H1 (cell line): ENCODE measurements at regions not wholly inside any gene's neighbourhood (a gene's known extent, or its start where the extent isn't known, plus 50 kb on each side); places are given as distances from the start of the nearest gene placed in this dataset.

Source experiments
- CTCF ChIA-PET: fragments of 300-600 bp; sonication (Branson Sonifier 250); formaldehyde crosslinking; loops from one replicate; lab custom pipeline; 2021; ENCODE audit not compliant: partially characterized antibody; lab: Charles Lee
- POLR2A ChIA-PET: fragments of 300-600 bp; sonication (Branson Sonifier 250); formaldehyde crosslinking; loops from one replicate; lab custom pipeline; 2021; ENCODE audit warnings: inconsistent platforms; ENCODE audit not compliant: partially characterized antibody; lab: Charles Lee
- DNase-seq, 2 experiments: peaks; one replicate each; pipeline versions ENCODE4 v3.0.0 to v3.0.0-alpha.2; 2010 to 2022; ENCODE audit warnings: low spot score in 2 of 2, low read depth in 1 of 2, mixed read lengths in 1 of 2
- FAIRE-seq: peaks from 2 replicates; lab custom pipeline; 2011; peaks lifted over from hg19 to GRCh38; lab: Jason Lieb, UNC
- H2AFZ ChIP-seq: 2 replicates; pipeline ENCODE4 v1.8.1; 2012; ENCODE audit warnings: low read length, inconsistent platforms
- H2AK5ac ChIP-seq: 2 replicates; pipeline ENCODE4 v1.6.1; 2013; ENCODE audit warnings: low read depth, low read length
- H2BK120ac ChIP-seq: replicated peaks from 2 replicates; pipeline ENCODE3; 2013; ENCODE audit warnings: low read depth, low read length, inconsistent platforms
- H2BK12ac ChIP-seq: 2 replicates; pipeline ENCODE4 v1.6.1; 2013; ENCODE audit warnings: low read depth, low read length
- H2BK15ac ChIP-seq: 2 replicates; pipeline ENCODE4 v1.6.1; 2013; ENCODE audit warnings: low read length
- H2BK20ac ChIP-seq: 2 replicates; pipeline ENCODE4 v1.6.1; 2013; ENCODE audit warnings: low read length
- H2BK5ac ChIP-seq: 2 replicates; pipeline ENCODE4 v1.6.1; 2013; ENCODE audit warnings: low read depth, low read length
- H3K14ac ChIP-seq: 2 replicates; pipeline ENCODE4 v1.6.1; 2013; ENCODE audit warnings: inconsistent platforms; ENCODE audit not compliant: insufficient read length
- H3K18ac ChIP-seq: 2 replicates; pipeline ENCODE4 v1.6.1; 2013; ENCODE audit warnings: low read length; ENCODE audit errors: extremely low read depth
- H3K23ac ChIP-seq: 2 replicates; pipeline ENCODE4 v1.6.1; 2013; ENCODE audit warnings: inconsistent platforms; ENCODE audit not compliant: insufficient read length
- H3K23me2 ChIP-seq: 2 replicates; pipeline ENCODE4 v1.6.1; 2013; ENCODE audit warnings: low read depth, low read length
- H3K27ac ChIP-seq: 2 replicates; pipeline ENCODE4 v1.6.1; 2011; ENCODE audit warnings: low read depth, low read length, inconsistent platforms
- H3K27me3 ChIP-seq, 4 experiments: replicated peaks in 1 of 4; 1 replicate in 1 of 4; 2 replicates in 3 of 4; pipeline versions ENCODE4 v1.6.1 to v1.8.1; 2011 to 2013; ENCODE audit warnings: low read length in 3 of 4, mild to moderate bottlenecking in 3 of 4, inconsistent platforms in 2 of 4, mixed read lengths in 2 of 4, moderate library complexity in 1 of 4; ENCODE audit not compliant: control insufficient read depth in 3 of 4, insufficient read depth in 3 of 4; ENCODE audit errors: extremely low read depth in 1 of 4
- H3K36me3 ChIP-seq, 4 experiments: 2 replicates each; pipeline versions ENCODE4 v1.6.1 to v1.8.1; 2011 to 2013; ENCODE audit warnings: mild to moderate bottlenecking in 4 of 4, low read length in 3 of 4, moderate library complexity in 2 of 4, control low read depth in 1 of 4, inconsistent platforms in 1 of 4; ENCODE audit not compliant: insufficient read depth in 4 of 4, control insufficient read depth in 2 of 4
- H3K4ac ChIP-seq: replicated peaks from 2 replicates; pipeline ENCODE3; 2013; ENCODE audit warnings: low read length, low read depth, mixed read lengths, inconsistent platforms; ENCODE audit not compliant: insufficient read length
- H3K4me1 ChIP-seq, 4 experiments: replicated peaks in 1 of 4; 1 replicate in 1 of 4; 2 replicates in 3 of 4; pipeline versions ENCODE4 v1.6.1 to v1.8.1; 2011 to 2013; ENCODE audit warnings: low read length in 3 of 4, inconsistent platforms in 2 of 4, mixed read lengths in 1 of 4; ENCODE audit not compliant: insufficient read depth in 4 of 4, control insufficient read depth in 3 of 4
- H3K4me2 ChIP-seq, 2 experiments: 2 replicates each; pipeline versions ENCODE4 v1.6.1 to v1.8.1; 2011 to 2013; ENCODE audit warnings: low read depth in 2 of 2, low read length in 2 of 2, control low read depth in 1 of 2, inconsistent platforms in 1 of 2, mild to moderate bottlenecking in 1 of 2; ENCODE audit not compliant: insufficient read depth in 1 of 2
- H3K4me3 ChIP-seq, 4 experiments: fragments of 200-600, 300-600 bp in 1 of 4; sonication (generic), shearing (Covaris generic), sonication (Bioruptor Twin) in 1 of 4; 2 replicates each; pipeline versions ENCODE4 v1.5.1 to v1.8.1; 2011 to 2016; ENCODE audit warnings: low read length in 4 of 4, low read depth in 3 of 4, control low read depth in 2 of 4, inconsistent platforms in 2 of 4, mild to moderate bottlenecking in 2 of 4, mixed read lengths in 1 of 4, moderate library complexity in 1 of 4; ENCODE audit not compliant: insufficient read depth in 2 of 4; ENCODE audit errors: extremely low read depth in 1 of 4
- H3K56ac ChIP-seq: replicated peaks from 2 replicates; pipeline ENCODE3; 2013; ENCODE audit warnings: low read depth, mild to moderate bottlenecking, mixed read lengths, low read length, inconsistent platforms; ENCODE audit not compliant: insufficient read length
- H3K79me1 ChIP-seq: 2 replicates; pipeline ENCODE4 v1.6.1; 2013; ENCODE audit warnings: low read depth, low read length, control low read depth
- H3K79me2 ChIP-seq, 2 experiments: 2 replicates each; pipeline versions ENCODE4 v1.6.1 to v1.8.1; 2012 to 2013; ENCODE audit warnings: low read length in 2 of 2, mild to moderate bottlenecking in 2 of 2, inconsistent platforms in 1 of 2; ENCODE audit not compliant: insufficient read depth in 2 of 2, control insufficient read depth in 1 of 2
- H3K9ac ChIP-seq, 4 experiments: replicated peaks in 1 of 4; 1 replicate in 1 of 4; 2 replicates in 3 of 4; pipeline versions ENCODE4 v1.6.1 to v1.8.1; 2011 to 2013; ENCODE audit warnings: low read depth in 3 of 4, low read length in 3 of 4, control low read depth in 2 of 4, mild to moderate bottlenecking in 2 of 4, moderate library complexity in 2 of 4, inconsistent platforms in 1 of 4; ENCODE audit errors: extremely low read depth in 1 of 4
- H3K9me3 ChIP-seq, 2 experiments: 2 replicates each; pipeline versions ENCODE4 v1.6.1 to v1.8.1; 2012 to 2013; ENCODE audit warnings: mild to moderate bottlenecking in 2 of 2, moderate library complexity in 2 of 2, control low read depth in 1 of 2, inconsistent platforms in 1 of 2, low read depth in 1 of 2, low read length in 1 of 2, mixed read lengths in 1 of 2; ENCODE audit not compliant: insufficient read depth in 2 of 2
- H4K20me1 ChIP-seq, 2 experiments: replicated peaks in 1 of 2; 2 replicates each; pipeline versions ENCODE3 to v1.8.1; 2011 to 2013; ENCODE audit warnings: inconsistent platforms in 2 of 2, low read length in 2 of 2, mild to moderate bottlenecking in 1 of 2; ENCODE audit not compliant: insufficient read depth in 2 of 2, control insufficient read depth in 1 of 2
- H4K5ac ChIP-seq: 2 replicates; pipeline ENCODE4 v1.6.1; 2013; ENCODE audit warnings: low read length, low read depth, mixed read lengths, inconsistent platforms; ENCODE audit not compliant: insufficient read length
- H4K8ac ChIP-seq: 2 replicates; pipeline ENCODE4 v1.8.0; 2013; ENCODE audit warnings: mild to moderate bottlenecking, moderate library complexity, low read length, inconsistent platforms; ENCODE audit not compliant: insufficient read depth; ENCODE audit errors: extremely low read depth
- H4K91ac ChIP-seq: replicated peaks from 2 replicates; pipeline ENCODE3; 2013; ENCODE audit warnings: low read length, mixed read lengths, inconsistent platforms; ENCODE audit not compliant: insufficient read length
- CBX8 ChIP-seq: fragments of 300-800, 300-1000 bp; sonication (generic); IDR thresholded peaks from 2 replicates; pipeline ENCODE4 v1.7.1; 2016; ENCODE audit warnings: low read depth, low read length, borderline replicate concordance
- CREB1 ChIP-seq: IDR thresholded peaks from 2 replicates; pipeline ENCODE4 v1.6.1; 2012; ENCODE audit warnings: inconsistent platforms
- EP300 ChIP-seq, 2 experiments: IDR thresholded peaks; 1 replicate in 1 of 2; 2 replicates in 1 of 2; pipeline ENCODE4 v1.6.1; 2011 to 2012; ENCODE audit warnings: low read depth in 2 of 2, low read length in 2 of 2, mild to moderate bottlenecking in 2 of 2, borderline replicate concordance in 1 of 2, inconsistent platforms in 1 of 2, moderate library complexity in 1 of 2
- GABPA ChIP-seq: IDR thresholded peaks from 2 replicates; pipeline ENCODE4 v1.6.1; 2011; ENCODE audit warnings: mild to moderate bottlenecking, low read length, moderate library complexity, borderline replicate concordance; ENCODE audit not compliant: insufficient read depth
- JUND ChIP-seq: IDR thresholded peaks from 2 replicates; pipeline ENCODE4 v1.6.1; 2011; ENCODE audit warnings: mild to moderate bottlenecking, improper control_type of control experiment, low read length
- MAX ChIP-seq: IDR thresholded peaks from 2 replicates; pipeline ENCODE4 v1.6.1; 2012; ENCODE audit warnings: inconsistent platforms
- NANOG ChIP-seq: IDR thresholded peaks from 2 replicates; pipeline ENCODE4 v1.6.1; 2011; ENCODE audit warnings: low read length, low read depth, mild to moderate bottlenecking, inconsistent platforms; ENCODE audit not compliant: insufficient read depth, poor library complexity, severe bottlenecking
- RXRA ChIP-seq: IDR thresholded peaks from 2 replicates; pipeline ENCODE4 v1.6.1; 2011; ENCODE audit warnings: low read depth, mild to moderate bottlenecking, low read length, moderate library complexity; ENCODE audit not compliant: insufficient read depth
- SP4 ChIP-seq: IDR thresholded peaks from 2 replicates; pipeline ENCODE4 v1.6.1; 2012; ENCODE audit warnings: low read length, inconsistent platforms
- WGBS, 2 experiments: shearing (Covaris generic) in 1 of 2; methylation state at CpG; one replicate each; pipeline versions ENCODE4 v1.1.6 to v1.1.7; 2013 to 2015; ENCODE audit warnings: low lambda C conversion rate in 2 of 2, mixed read lengths in 2 of 2, inconsistent platforms in 1 of 2, low coverage in 1 of 2, missing lambda C conversion rate in 1 of 2; ENCODE audit not compliant: insufficient replicate concordance in 2 of 2, insufficient coverage in 1 of 2, insufficient read length in 1 of 2; ENCODE audit errors: extremely low coverage in 1 of 2, missing lambda C conversion rate in 1 of 2; 5-methylcytosine and 5-hydroxymethylcytosine counted together

- FAIRE-seq (no peak), DNase-seq (no peak)
- Histone ChIP-seq H4K5ac (no peak overlapping the region), H3K27me3 (no peaks in the 10 kb centered on the region), H2BK12ac (no peak overlapping the region), H2AK5ac (no peak overlapping the region), H3K9ac (no peak overlapping the region), H3K56ac (no peak overlapping the region), H3K4me1 (no peaks in the 10 kb centered on the region), H3K79me1 (no peaks in the 10 kb centered on the region), H3K9me3 (no peaks in the 10 kb centered on the region), H3K27ac (no peak overlapping the region), H4K20me1 (no peaks in the 10 kb centered on the region), H3K23me2 (no peaks in the 10 kb centered on the region), H2BK15ac (no peak overlapping the region), H3K18ac (no peak overlapping the region), H3K4ac (no peak overlapping the region), H3K4me2 (no peak overlapping the region), H2BK120ac (no peak overlapping the region), H3K14ac (no peak overlapping the region), H4K8ac (no peak overlapping the region), H3K4me3 (no peak overlapping the region), H3K79me2 (no peaks in the 10 kb centered on the region), H3K23ac (no peak overlapping the region), H2AFZ (no peak overlapping the region), H2BK20ac (no peak overlapping the region), H2BK5ac (no peak overlapping the region), H4K91ac (no peak overlapping the region), H3K36me3 (no peaks in the 10 kb centered on the region)
- ChIA-PET POLR2A (no interaction called here), CTCF (interaction anchor here (1.3 kb wide), 1 partner anchor 13 kb away, joined by 5 read pairs; no protein-coding TSS in a partner anchor)
- 76% methylated on average over 2 of the region's 2 CpGs; no CpG with 5 or more reads in 1 of the 2 experiments for WGBS, 2 experiments
- TF ChIP-seq EP300 (IDR thresholded peaks at IDR 0.05; ENCODE audit: borderline replicate concordance in 1 of 2, low read depth in 2 of 2, low read length in 2 of 2) (no peak), NANOG (no peak), MAX (no peak), CBX8 (no peak), GABPA (no peak), CREB1 (no peak), RXRA (no peak), SP4 (no peak), JUND (no peak)
Measured at GRCh38 chr2:189273734-189274133, 94.2 kb upstream of the COL5A2 start.
